Stimulated activated naive CD8-positive, alpha-beta T cell treated with anti-CD3 and anti-CD28 coated beads, Interleukin-15, amount 100 ng/mL, for 72 hours (primary cell): ENCODE measurements at regions not wholly inside any gene's neighbourhood (a gene's known extent, or its start where the extent isn't known, plus 50 kb on each side); places are given as distances from the start of the nearest gene placed in this dataset.

Experiments used
- ATAC-seq: fragments of 150-1000 bp; cut with Tn5 transposase; 2 replicates; pipeline ENCODE4 v1.10.0; 2021; ENCODE audit warnings: mild to moderate bottlenecking, moderate library complexity
- DNase-seq, 2 donors: peaks; one replicate each; pipeline ENCODE4 v3.0.0; 2021 to 2022
- H3K27ac Mint-ChIP-seq, 2 donors: one replicate each; pipeline ENCODE4 v1.8.0; 2022; ENCODE audit warnings: mild to moderate bottlenecking in 2 of 2, mixed read lengths in 2 of 2, moderate library complexity in 2 of 2
- H3K27me3 Mint-ChIP-seq: one replicate; pipeline ENCODE4 v1.8.0; 2022; ENCODE audit warnings: mixed read lengths
- H3K4me1 Mint-ChIP-seq: one replicate; pipeline ENCODE4 v1.8.0; 2022; ENCODE audit warnings: mild to moderate bottlenecking, mixed read lengths
- H3K4me3 Mint-ChIP-seq, 2 donors: one replicate each; pipeline ENCODE4 v1.8.0; 2022; ENCODE audit warnings: mild to moderate bottlenecking in 2 of 2, mixed read lengths in 2 of 2, moderate library complexity in 1 of 2
- H3K9me3 Mint-ChIP-seq, 2 donors: one replicate each; pipeline ENCODE4 v1.8.0; 2022; ENCODE audit warnings: mixed read lengths in 2 of 2

- no peaks in the 10 kb centered on the region for H3K27me3 Mint-ChIP-seq
- DNase-seq (no peak), ATAC-seq (no peak)
- no peaks in the 10 kb centered on the region for H3K4me1 Mint-ChIP-seq
- H3K9me3 Mint-ChIP-seq: peaks cover 4 to 8% of the 10 kb centered on the region in 2 donors
- no peak overlapping the region for H3K4me3 Mint-ChIP-seq
- no peak overlapping the region for H3K27ac Mint-ChIP-seq
These were observed 841.5 kb downstream of the SOCS6 start for GRCh38 chr18:71130351-71130750.

GRCh38 chr18:71125581-71125980 is 836.7 kb downstream of the SOCS6 start:
- peaks cover 24 to 34% of the 10 kb centered on the region in 2 donors for H3K9me3 Mint-ChIP-seq
- H3K4me1 Mint-ChIP-seq: no peaks in the 10 kb centered on the region
- H3K27me3 Mint-ChIP-seq: no peaks in the 10 kb centered on the region
- no peak for ATAC-seq
- no peak overlapping the region for H3K4me3 Mint-ChIP-seq
- no peak overlapping the region for H3K27ac Mint-ChIP-seq
- no peak for DNase-seq

- no peak overlapping the region for H3K27ac Mint-ChIP-seq
- no peaks in the 10 kb centered on the region for H3K4me1 Mint-ChIP-seq
- no peak for DNase-seq
- H3K4me3 Mint-ChIP-seq: no peak overlapping the region
- H3K9me3 Mint-ChIP-seq: peaks cover 13 to 26% of the 10 kb centered on the region in 2 donors
- no peaks in the 10 kb centered on the region for H3K27me3 Mint-ChIP-seq
- ATAC-seq: no peak
These were observed 827.7 kb downstream of the SOCS6 start for GRCh38 chr18:71116535-71116934.

GRCh38 chr18:71115261-71115660 is 826.4 kb downstream of the SOCS6 start:
- peaks cover 2 to 13% of the 10 kb centered on the region in 2 donors for H3K9me3 Mint-ChIP-seq
- no peak overlapping the region for H3K27ac Mint-ChIP-seq
- H3K27me3 Mint-ChIP-seq: no peaks in the 10 kb centered on the region
- no peaks in the 10 kb centered on the region for H3K4me1 Mint-ChIP-seq
- no peak for DNase-seq
- ATAC-seq: no peak
- no peak overlapping the region for H3K4me3 Mint-ChIP-seq

- Mint-ChIP-seq H3K4me1 (no peaks in the 10 kb centered on the region), H3K27ac (no peak overlapping the region), H3K27me3 (no peaks in the 10 kb centered on the region), H3K4me3 (no peak overlapping the region), H3K9me3 (peaks cover 0 to 10% of the 10 kb centered on the region in 2 donors)
- DNase-seq: no peak
- no peak for ATAC-seq
These were observed 825.8 kb downstream of the SOCS6 start for GRCh38 chr18:71114550-71115210.

- H3K4me3 Mint-ChIP-seq: no peak overlapping the region
- no peak overlapping the region for H3K27ac Mint-ChIP-seq
- no peaks in the 10 kb centered on the region for H3K4me1 Mint-ChIP-seq
- no peaks in the 10 kb centered on the region for H3K9me3 Mint-ChIP-seq
- DNase-seq (no peak), ATAC-seq (no peak)
- no peaks in the 10 kb centered on the region for H3K27me3 Mint-ChIP-seq
These were observed 818.4 kb downstream of the SOCS6 start for GRCh38 chr18:71107244-71107643.

GRCh38 chr18:71106701-71107100 is 817.9 kb downstream of the SOCS6 start:
- no peak overlapping the region for H3K4me3 Mint-ChIP-seq
- no peaks in the 10 kb centered on the region for H3K27me3 Mint-ChIP-seq
- no peaks in the 10 kb centered on the region for H3K4me1 Mint-ChIP-seq
- DNase-seq (no peak), ATAC-seq (no peak)
- no peaks in the 10 kb centered on the region for H3K9me3 Mint-ChIP-seq
- no peak overlapping the region for H3K27ac Mint-ChIP-seq

GRCh38 chr18:71105994-71106546 is 817.2 kb downstream of the SOCS6 start:
- no peak for ATAC-seq
- H3K27me3 Mint-ChIP-seq: no peaks in the 10 kb centered on the region
- no peaks in the 10 kb centered on the region for H3K4me1 Mint-ChIP-seq
- H3K4me3 Mint-ChIP-seq: no peak overlapping the region
- H3K9me3 Mint-ChIP-seq: no peaks in the 10 kb centered on the region
- no peak overlapping the region for H3K27ac Mint-ChIP-seq
- no peak for DNase-seq

- H3K4me3 Mint-ChIP-seq: no peak overlapping the region
- no peak overlapping the region for H3K27ac Mint-ChIP-seq
- H3K9me3 Mint-ChIP-seq: no peaks in the 10 kb centered on the region
- H3K4me1 Mint-ChIP-seq: no peaks in the 10 kb centered on the region
- DNase-seq (no peak), ATAC-seq (no peak)
- no peaks in the 10 kb centered on the region for H3K27me3 Mint-ChIP-seq
These were observed 816.4 kb downstream of the SOCS6 start for GRCh38 chr18:71105078-71105819.

- no peak overlapping the region for H3K27ac Mint-ChIP-seq
- H3K9me3 Mint-ChIP-seq: no peaks in the 10 kb centered on the region
- no peak overlapping the region for H3K4me3 Mint-ChIP-seq
- ATAC-seq (no peak), DNase-seq (no peak)
- H3K4me1 Mint-ChIP-seq: no peaks in the 10 kb centered on the region
- no peaks in the 10 kb centered on the region for H3K27me3 Mint-ChIP-seq
These were observed 790.8 kb downstream of the SOCS6 start for GRCh38 chr18:71079606-71080005.

- Mint-ChIP-seq H3K9me3 (no peaks in the 10 kb centered on the region), H3K4me3 (no peak overlapping the region), H3K27ac (no peak overlapping the region), H3K27me3 (no peaks in the 10 kb centered on the region), H3K4me1 (no peaks in the 10 kb centered on the region)
- DNase-seq: no peak
- ATAC-seq: no peak
These were observed 788.6 kb downstream of the SOCS6 start for GRCh38 chr18:71077451-71077850.

- ATAC-seq (no peak), DNase-seq (no peak)
- H3K27me3 Mint-ChIP-seq: no peaks in the 10 kb centered on the region
- no peaks in the 10 kb centered on the region for H3K4me1 Mint-ChIP-seq
- H3K4me3 Mint-ChIP-seq: no peak overlapping the region
- no peaks in the 10 kb centered on the region for H3K9me3 Mint-ChIP-seq
- no peak overlapping the region for H3K27ac Mint-ChIP-seq
These were observed 786.3 kb downstream of the SOCS6 start for GRCh38 chr18:71075147-71075546.

- no peaks in the 10 kb centered on the region for H3K27me3 Mint-ChIP-seq
- H3K27ac Mint-ChIP-seq: no peak overlapping the region
- no peak overlapping the region for H3K4me3 Mint-ChIP-seq
- DNase-seq: no peak
- no peaks in the 10 kb centered on the region for H3K9me3 Mint-ChIP-seq
- H3K4me1 Mint-ChIP-seq: no peaks in the 10 kb centered on the region
- ATAC-seq: no peak
These were observed 779.5 kb downstream of the SOCS6 start for GRCh38 chr18:71068338-71068737.

- Mint-ChIP-seq H3K4me3 (no peak overlapping the region), H3K9me3 (no peaks in the 10 kb centered on the region), H3K4me1 (no peaks in the 10 kb centered on the region), H3K27ac (no peak overlapping the region), H3K27me3 (no peaks in the 10 kb centered on the region)
- ATAC-seq: no peak
- no peak for DNase-seq
These were observed 761.0 kb downstream of the SOCS6 start for GRCh38 chr18:71049893-71050292.

- DNase-seq (no peak), ATAC-seq (no peak)
- Mint-ChIP-seq H3K27me3 (no peaks in the 10 kb centered on the region), H3K27ac (no peak overlapping the region), H3K4me3 (no peak overlapping the region), H3K9me3 (no peaks in the 10 kb centered on the region), H3K4me1 (no peaks in the 10 kb centered on the region)
These were observed 759.0 kb downstream of the SOCS6 start for GRCh38 chr18:71047882-71048281.

- no peak for DNase-seq
- H3K4me3 Mint-ChIP-seq: no peak overlapping the region
- no peaks in the 10 kb centered on the region for H3K9me3 Mint-ChIP-seq
- H3K4me1 Mint-ChIP-seq: no peaks in the 10 kb centered on the region
- no peaks in the 10 kb centered on the region for H3K27me3 Mint-ChIP-seq
- ATAC-seq: no peak
- no peak overlapping the region for H3K27ac Mint-ChIP-seq
These were observed 756.7 kb downstream of the SOCS6 start for GRCh38 chr18:71045331-71046065.
